SKM-1 (cell line): ENCODE measurements at regions not wholly inside any gene's neighbourhood (a gene's known extent, or its start where the extent isn't known, plus 50 kb on each side); places are given as distances from the start of the nearest gene placed in this dataset.
"Not testable (repeated sequence)": the region's sequence is repeated elsewhere in the genome, so short reads cannot be mapped to it uniquely, and the experiment has no call there.

Experiments used
- DNase-seq: peaks from one replicate; lab custom pipeline; 2025; ENCODE audit not compliant: unreplicated experiment; lab: John Stamatoyannopoulos, UW

GRCh38 chr20:48531505-48531904 is 296.3 kb downstream of the PREX1 start:
- no peak for DNase-seq

GRCh38 chr20:48530957-48531356 is 296.8 kb downstream of the PREX1 start:
- no peak for DNase-seq

- no peak for DNase-seq
These were observed 299.5 kb downstream of the PREX1 start for GRCh38 chr20:48528346-48528745.

GRCh38 chr20:48527771-48528170 is 300.0 kb downstream of the PREX1 start:
- DNase-seq: no peak

DNA sequence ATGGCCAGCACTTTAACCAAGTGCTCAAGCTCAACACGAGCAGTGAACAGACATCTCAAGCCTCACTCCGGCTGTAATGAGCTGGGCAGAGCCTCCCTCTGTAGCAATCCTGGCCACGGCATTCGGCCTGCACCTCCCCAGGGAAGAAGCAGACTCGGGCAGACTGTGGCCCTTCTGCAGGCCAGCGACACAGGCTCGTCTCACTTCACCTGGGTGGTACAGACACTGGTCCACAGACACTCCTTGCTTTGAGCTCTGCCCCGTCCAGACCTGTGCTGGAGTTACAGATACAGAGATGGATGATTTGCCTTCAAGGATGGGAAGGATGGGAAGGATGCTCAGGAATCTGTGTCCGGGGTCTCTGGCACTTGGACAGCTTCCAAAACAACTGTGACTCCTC is 300.9 kb downstream of the PREX1 start:
- DNase-seq: no peak

GRCh38 chr20:48525400-48525799 is 302.4 kb downstream of the PREX1 start:
- DNase-seq: no peak

DNA sequence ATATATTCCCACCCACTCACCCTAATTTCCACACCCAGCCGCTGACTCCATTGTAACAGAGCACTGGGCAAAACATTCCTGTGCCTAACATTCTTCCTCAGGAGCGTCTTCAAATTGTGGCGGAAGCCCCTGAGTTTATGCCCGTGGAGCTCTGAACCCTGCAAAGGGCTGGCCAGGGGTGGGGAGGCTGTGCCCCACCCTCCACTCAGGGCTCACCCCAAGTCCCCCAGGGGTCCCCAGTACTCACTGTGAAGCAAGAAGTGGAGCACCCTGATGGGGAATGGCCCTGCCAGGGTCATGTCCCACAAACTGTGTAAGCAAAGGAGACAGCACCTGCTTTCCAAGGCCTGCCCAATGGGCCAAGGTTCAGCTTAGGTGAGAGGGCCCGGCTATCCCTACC is 303.2 kb downstream of the PREX1 start:
- DNase-seq: no peak

- DNase-seq: no peak
These were observed 304.4 kb downstream of the PREX1 start for GRCh38 chr20:48523191-48523995.

DNA sequence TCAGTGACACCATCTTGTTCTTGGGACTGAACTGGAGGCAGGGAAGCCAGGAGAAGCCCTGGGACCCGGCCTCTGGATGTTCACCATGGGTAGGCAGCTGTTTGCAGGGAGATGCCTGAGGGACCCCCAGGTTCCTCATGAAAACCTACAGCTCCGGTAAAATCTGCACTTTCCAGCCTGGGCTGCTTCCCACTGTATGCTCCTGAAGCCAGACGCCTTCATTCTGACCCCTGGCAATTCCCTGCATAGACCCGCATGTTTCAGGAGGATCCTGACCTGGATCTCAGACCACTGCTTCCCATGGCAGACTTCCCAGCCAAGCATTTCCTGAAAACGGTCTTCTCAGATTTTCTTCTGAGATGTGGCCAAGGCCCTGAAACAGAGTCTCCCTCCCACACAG is 306.7 kb downstream of the PREX1 start:
- DNase-seq: no peak

DNA sequence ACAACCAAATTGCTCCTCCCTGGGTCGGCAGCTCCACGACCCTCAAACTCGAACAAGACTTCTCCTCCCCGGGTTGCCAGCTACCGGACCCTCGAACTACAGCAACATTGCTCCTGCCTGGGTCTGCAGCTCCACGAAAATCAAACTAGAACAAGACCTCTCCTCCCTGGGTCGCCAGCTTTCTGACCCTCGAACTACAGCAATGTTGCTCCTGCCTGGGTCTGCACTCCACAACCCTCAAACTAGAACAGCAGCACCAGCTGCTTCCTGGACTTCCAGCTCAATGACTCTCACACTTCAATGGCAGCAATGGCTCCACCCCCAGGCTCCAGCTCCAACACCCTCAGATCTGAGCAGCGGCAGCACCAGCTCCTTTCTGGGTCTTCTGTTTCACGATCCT is 311.6 kb downstream of the PREX1 start:
- DNase-seq: not testable (repeated sequence)

DNA sequence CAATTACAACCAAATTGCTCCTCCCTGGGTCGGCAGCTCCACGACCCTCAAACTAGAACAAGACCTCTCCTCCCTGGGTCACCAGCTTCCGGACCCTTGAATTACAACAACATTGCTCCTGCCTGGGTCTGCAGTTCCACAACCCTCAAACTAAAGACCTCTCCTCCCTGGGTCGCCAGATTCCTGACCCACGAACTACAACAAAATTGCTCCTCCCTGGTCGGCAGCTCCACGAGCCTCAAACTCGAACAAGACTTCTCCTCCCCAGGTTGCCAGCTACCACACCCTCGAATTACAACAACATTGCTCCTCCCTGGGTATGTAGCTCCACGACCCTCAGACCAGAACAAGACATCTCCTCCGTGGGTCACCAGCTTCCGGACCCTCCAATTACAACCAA is 313.2 kb downstream of the PREX1 start:
- DNase-seq: not testable (repeated sequence)

DNA sequence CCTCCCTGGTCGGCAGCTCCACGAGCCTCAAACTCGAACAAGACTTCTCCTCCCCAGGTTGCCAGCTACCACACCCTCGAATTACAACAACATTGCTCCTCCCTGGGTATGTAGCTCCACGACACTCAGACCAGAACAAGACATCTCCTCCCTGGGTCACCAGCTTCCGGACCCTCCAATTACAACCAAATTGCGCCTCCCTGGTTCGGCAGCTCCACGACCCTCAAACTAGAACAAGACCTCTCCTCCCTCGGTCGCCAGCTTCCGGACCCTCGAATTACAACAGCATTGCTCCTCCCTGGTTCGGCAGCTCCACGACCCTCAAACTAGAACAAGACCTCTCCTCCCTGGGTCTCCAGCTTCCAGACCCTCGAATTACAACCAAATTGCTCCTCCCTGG is 315.3 kb downstream of the PREX1 start:
- not testable (repeated sequence) for DNase-seq

- not testable (repeated sequence) for DNase-seq
These were observed 322.7 kb downstream of the PREX1 start for GRCh38 chr20:48505066-48505465.

GRCh38 chr20:48503166-48503815 is 324.5 kb downstream of the PREX1 start:
- DNase-seq: no peak

GRCh38 chr20:48502758-48503157 is 325.0 kb downstream of the PREX1 start:
- no peak for DNase-seq

DNA sequence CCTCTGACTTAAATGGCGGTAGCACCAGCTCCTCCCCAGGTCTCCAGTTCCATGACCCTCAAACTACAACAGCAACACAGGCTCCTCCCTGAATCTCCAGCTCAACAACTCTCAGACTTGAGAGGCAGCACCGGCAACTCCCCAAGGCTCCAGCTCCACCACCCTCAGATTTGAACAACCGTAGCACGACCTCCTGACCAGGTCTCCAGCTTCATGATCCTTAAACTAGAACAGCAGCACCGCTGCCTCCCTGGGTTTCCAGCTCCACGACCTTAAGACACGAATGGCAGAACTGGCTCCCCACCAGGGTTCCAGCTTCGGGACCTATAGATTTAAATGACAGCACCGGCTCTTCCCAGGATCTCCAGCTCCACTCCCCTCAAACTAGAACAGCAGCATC is 325.8 kb downstream of the PREX1 start:
- no peak for DNase-seq

- not testable (repeated sequence) for DNase-seq
These were observed 326.9 kb downstream of the PREX1 start for GRCh38 chr20:48500900-48501299.

DNA sequence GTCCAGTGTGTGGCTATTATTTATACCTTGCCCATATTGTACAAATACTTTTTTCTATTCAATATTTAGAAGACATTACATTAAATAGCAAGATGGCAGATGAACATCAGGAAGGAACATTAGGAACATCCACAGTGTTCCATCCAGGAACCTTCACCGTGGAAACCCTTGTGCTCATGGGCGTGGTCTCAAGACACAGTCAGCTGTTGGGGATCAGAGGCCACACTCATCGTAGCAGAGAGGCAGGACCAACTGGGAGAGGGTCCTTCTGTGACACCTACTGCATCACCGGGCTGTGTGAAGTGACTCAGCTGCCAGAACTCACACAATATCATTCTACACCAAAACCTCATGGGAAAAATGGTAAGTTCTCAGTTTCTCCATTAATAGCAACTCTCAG is 328.9 kb downstream of the PREX1 start:
- not testable (repeated sequence) for DNase-seq

DNA sequence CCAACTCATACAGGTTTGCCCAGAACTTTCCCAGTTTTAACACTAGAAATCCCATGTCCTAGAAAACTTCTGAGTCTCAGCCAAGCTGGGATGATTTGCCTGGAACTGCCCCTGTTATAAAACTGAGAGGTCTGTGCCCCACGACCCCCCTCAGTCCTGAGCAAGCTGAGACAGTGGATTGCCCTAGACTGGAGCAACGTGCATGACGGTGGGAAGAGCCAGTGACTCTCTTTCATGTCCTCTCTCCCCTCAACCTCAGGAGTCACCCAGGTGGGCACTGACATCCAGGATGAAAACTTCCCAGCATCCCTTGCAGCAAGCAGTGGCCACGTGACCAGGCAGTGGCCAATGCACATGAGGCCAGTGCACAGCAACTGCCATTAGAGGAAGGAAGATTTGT is 329.7 kb downstream of the PREX1 start:
- DNase-seq: not testable (repeated sequence)

DNA sequence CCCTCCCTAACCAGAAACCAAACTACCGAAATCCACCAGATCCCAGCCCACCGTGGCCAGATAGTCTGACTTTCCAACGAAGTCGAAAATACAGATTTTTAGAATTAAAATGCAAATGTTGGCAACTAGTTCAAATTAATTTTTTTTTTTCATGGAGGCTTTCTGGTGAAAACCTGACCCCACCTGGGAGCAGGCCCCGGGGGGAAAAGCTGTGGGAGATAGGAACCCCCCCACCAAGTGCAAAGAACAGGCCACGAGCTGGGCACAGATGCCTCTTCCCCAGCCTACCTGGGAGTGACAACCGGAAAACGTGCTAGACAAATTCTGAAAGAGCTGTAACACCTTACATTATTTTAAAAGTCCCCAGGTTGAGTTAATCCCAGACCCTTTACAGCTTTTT is 333.8 kb downstream of the PREX1 start:
- DNase-seq: no peak

GRCh38 chr20:48493331-48493730 is 334.5 kb downstream of the PREX1 start:
- DNase-seq: not testable (repeated sequence)

DNA sequence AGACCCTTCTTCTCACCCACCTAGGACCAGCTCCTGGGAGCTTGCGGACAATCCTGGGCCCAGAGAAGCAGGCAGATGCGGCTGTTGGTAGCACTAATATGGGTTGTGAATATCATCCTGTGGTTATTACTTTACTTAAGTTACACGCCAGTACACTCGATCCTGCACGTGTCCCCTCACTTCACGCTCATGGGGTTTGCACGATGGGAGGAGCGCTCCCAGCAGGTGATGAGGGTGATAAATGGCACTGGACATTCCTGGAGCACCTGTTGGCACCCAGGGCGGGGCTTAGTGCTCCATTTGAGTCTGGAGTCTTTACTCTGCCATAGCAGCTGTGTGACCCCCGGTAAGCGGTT is 335.1 kb downstream of the PREX1 start:
- DNase-seq: no peak
